ENCODE measurements at regions not wholly inside any gene's neighbourhood (a gene's known extent, or its start where the extent isn't known, plus 50 kb on each side); places are given as distances from the start of the nearest gene placed in this dataset.
A peak's percentile ranks its signal among the peaks of the same experiment; 100 is the strongest.

DNA sequence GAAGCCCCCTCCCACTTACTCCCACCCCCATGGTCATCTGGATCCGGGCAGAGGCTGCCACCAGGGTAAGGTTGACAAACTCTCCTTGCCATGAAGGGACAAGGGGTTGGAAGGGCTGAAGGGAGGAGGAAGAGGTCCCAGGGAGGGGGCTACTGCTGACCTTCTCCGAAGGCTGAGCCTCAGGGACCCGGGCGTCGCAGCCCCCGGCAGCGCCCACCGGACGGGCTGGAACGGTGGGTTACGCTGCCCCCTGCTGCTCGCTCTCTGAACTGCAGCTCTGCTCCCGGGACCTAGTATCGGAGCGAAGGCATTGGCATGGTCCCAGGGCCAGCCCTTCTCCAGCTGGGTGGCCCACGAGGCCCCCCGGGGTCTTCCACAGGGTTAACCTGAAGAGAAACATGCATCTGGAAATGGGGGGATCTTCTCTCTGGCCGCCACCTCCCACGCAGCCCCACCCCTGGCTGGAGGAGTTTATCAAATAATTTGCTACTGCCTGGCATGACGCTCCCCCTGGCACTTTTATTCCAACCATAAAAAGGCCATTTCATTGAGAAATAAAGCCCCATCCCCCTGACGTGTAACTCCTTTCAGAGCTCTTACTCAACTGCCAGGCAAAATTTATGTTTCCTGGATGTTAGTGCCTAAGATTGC lies 70.4 kb upstream of the TARDBP start:
- DNase-seq (ENCODE audit: low read depth, low spot score) (peak; percentile 22), FAIRE-seq (peak; percentile 67)
- no peak overlapping the region for H3K4me3 ChIP-seq (replicated peaks in 1 of 3; ENCODE audit: insufficient read depth in 1 of 3, low read depth in 1 of 3, low read length in 3 of 3)
- H3K27me3 ChIP-seq (ENCODE audit: control insufficient read depth in 2 of 2, insufficient read depth in 2 of 2, low read length in 2 of 2): peaks cover 8 to 9% of the 10 kb centered on the region in 2 experiments
- intact Hi-C loops (cut with micrococcal nuclease) (loop anchor here (1.0 kb wide), 2 partner anchors 435 to 447 kb away; no protein-coding TSS in a partner anchor), dilution Hi-C loops (cut with MboI; ENCODE audit: extremely low pct_ligation_motif_present, low sequenced_read_pairs) (no loop called here)
- H3K79me2 ChIP-seq (ENCODE audit: control insufficient read depth, insufficient read depth, low read length): no peaks in the 10 kb centered on the region
- no TSS peak for BruUV-seq (replicated peaks)
- H3K9ac ChIP-seq (replicated peaks; ENCODE audit: extremely low read depth, insufficient read depth, low read length): no peak overlapping the region
- no peaks in the 10 kb centered on the region for H3K9me1 ChIP-seq (replicated peaks; ENCODE audit: control insufficient read depth, extremely low read depth, insufficient read depth, low read length)
- no peak overlapping the region for H3K27ac ChIP-seq (ENCODE audit: insufficient read depth, low read depth, low read length)
- H3K4me2 ChIP-seq (ENCODE audit: insufficient read depth, low read length): no peak overlapping the region
- no peaks in the 10 kb centered on the region for H3K9me3 ChIP-seq (replicated peaks; ENCODE audit: control insufficient read depth, insufficient read depth, low read length)
- TF ChIP-seq, protein P1, sequence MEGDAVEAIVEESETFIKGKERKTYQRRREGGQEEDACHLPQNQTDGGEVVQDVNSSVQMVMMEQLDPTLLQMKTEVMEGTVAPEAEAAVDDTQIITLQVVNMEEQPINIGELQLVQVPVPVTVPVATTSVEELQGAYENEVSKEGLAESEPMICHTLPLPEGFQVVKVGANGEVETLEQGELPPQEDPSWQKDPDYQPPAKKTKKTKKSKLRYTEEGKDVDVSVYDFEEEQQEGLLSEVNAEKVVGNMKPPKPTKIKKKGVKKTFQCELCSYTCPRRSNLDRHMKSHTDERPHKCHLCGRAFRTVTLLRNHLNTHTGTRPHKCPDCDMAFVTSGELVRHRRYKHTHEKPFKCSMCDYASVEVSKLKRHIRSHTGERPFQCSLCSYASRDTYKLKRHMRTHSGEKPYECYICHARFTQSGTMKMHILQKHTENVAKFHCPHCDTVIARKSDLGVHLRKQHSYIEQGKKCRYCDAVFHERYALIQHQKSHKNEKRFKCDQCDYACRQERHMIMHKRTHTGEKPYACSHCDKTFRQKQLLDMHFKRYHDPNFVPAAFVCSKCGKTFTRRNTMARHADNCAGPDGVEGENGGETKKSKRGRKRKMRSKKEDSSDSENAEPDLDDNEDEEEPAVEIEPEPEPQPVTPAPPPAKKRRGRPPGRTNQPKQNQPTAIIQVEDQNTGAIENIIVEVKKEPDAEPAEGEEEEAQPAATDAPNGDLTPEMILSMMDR (IDR thresholded peaks at IDR 0.05; ENCODE audit: extremely low read depth in 1 of 2, insufficient read depth in 1 of 2, low read depth in 1 of 2, low read length in 2 of 2): peak; percentile 91 to 98
- no peak for TF ChIP-seq FOS (IDR thresholded peaks at IDR 0.05; ENCODE audit: borderline replicate concordance, insufficient read depth, low read length)
- H2AFZ ChIP-seq (ENCODE audit: low read depth, low read length): no peak overlapping the region
- no peaks in the 10 kb centered on the region for H3K36me3 ChIP-seq (ENCODE audit: control insufficient read depth in 2 of 2, extremely low read depth in 1 of 2, insufficient read depth in 2 of 2, low read length in 2 of 2)
- ChIA-PET POLR2A (no interaction called here), CTCF (interaction anchor here (0.7 to 1.3 kb wide), 18 partner anchors 8 to 448 kb away, joined by 3 to 15 read pairs (median 4); partner anchors contain the start of gene TARDBP)
- H4K20me1 ChIP-seq (replicated peaks; ENCODE audit: control insufficient read depth, extremely low read depth, insufficient read depth, low read length): no peaks in the 10 kb centered on the region
- H3K4me1 ChIP-seq (ENCODE audit: control insufficient read depth, extremely low read depth, insufficient read depth, low read length): no peaks in the 10 kb centered on the region

DNA sequence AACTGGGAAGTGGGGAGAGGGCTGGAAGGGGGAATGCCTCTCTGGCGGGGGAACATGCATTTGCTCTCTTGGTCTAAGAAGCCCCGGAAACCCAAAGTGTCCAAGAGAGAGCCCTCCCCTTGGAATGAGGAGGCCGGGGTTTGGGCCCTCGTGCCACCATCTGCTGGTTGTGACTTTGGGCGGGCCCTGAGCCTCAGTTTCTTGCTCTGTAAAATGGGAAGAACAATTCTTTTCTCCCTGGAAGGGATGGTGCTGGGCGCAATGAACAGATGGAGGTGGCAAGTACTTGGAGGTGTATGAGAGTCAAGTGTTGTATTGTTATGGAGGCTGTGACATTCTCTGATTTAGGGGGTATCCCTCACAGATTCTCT lies 69.9 kb upstream of the TARDBP start:
- FAIRE-seq (no peak), DNase-seq (ENCODE audit: low read depth, low spot score) (no peak)
- intact Hi-C loops (cut with micrococcal nuclease) (loop anchor here (1.0 kb wide), 2 partner anchors 435 to 447 kb away; no protein-coding TSS in a partner anchor), dilution Hi-C loops (cut with MboI; ENCODE audit: extremely low pct_ligation_motif_present, low sequenced_read_pairs) (no loop called here)
- no peak for TF ChIP-seq JUN (IDR thresholded peaks at IDR 0.05; ENCODE audit: borderline replicate concordance, insufficient read depth, insufficient read length, low read depth)
- no peak for TF ChIP-seq FOS (IDR thresholded peaks at IDR 0.05; ENCODE audit: borderline replicate concordance, insufficient read depth, low read length)
- TF ChIP-seq, protein P2, sequence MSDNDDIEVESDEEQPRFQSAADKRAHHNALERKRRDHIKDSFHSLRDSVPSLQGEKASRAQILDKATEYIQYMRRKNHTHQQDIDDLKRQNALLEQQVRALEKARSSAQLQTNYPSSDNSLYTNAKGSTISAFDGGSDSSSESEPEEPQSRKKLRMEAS (IDR thresholded peaks at IDR 0.05; ENCODE audit: insufficient read depth, insufficient read length): no peak
- TF ChIP-seq POLR2A (IDR thresholded peaks at IDR 0.05; ENCODE audit: low read depth, low read length): no peak
- TF ChIP-seq EZH2 (IDR thresholded peaks at IDR 0.05; ENCODE audit: borderline replicate concordance, low read depth, low read length, severe bottlenecking): no peak
- no peak for TF ChIP-seq MYC (IDR thresholded peaks at IDR 0.05; ENCODE audit: low read depth, low read length)
- no peak for TF ChIP-seq GATA2 (IDR thresholded peaks at IDR 0.05; ENCODE audit: insufficient read depth, insufficient read length, low read depth, low read length)
- no peak for TF ChIP-seq POLR2AphosphoS5 (IDR thresholded peaks at IDR 0.05; ENCODE audit: insufficient read depth, low read depth, low read length)
- TF ChIP-seq, protein P1 (IDR thresholded peaks at IDR 0.05; ENCODE audit: extremely low read depth in 1 of 2, insufficient read depth in 1 of 2, low read depth in 1 of 2, low read length in 2 of 2): no peak
- ChIA-PET POLR2A (no interaction called here), CTCF (interaction anchor here (0.7 to 1.3 kb wide), 18 partner anchors 9 to 448 kb away, joined by 3 to 15 read pairs (median 4); partner anchors contain the start of gene TARDBP)
- H3K9ac ChIP-seq (replicated peaks; ENCODE audit: extremely low read depth, insufficient read depth, low read length): no peak overlapping the region
- H3K79me2 ChIP-seq (ENCODE audit: control insufficient read depth, insufficient read depth, low read length): no peaks in the 10 kb centered on the region
- H3K36me3 ChIP-seq (ENCODE audit: control insufficient read depth in 2 of 2, extremely low read depth in 1 of 2, insufficient read depth in 2 of 2, low read length in 2 of 2): no peaks in the 10 kb centered on the region
- H3K27me3 ChIP-seq (ENCODE audit: control insufficient read depth in 2 of 2, insufficient read depth in 2 of 2, low read length in 2 of 2): peaks cover 8 to 9% of the 10 kb centered on the region in 2 experiments
- no peaks in the 10 kb centered on the region for H4K20me1 ChIP-seq (replicated peaks; ENCODE audit: control insufficient read depth, extremely low read depth, insufficient read depth, low read length)
- H3K4me1 ChIP-seq (ENCODE audit: control insufficient read depth, extremely low read depth, insufficient read depth, low read length): no peaks in the 10 kb centered on the region
- no peak overlapping the region for H3K4me3 ChIP-seq (replicated peaks in 1 of 3; ENCODE audit: insufficient read depth in 1 of 3, low read depth in 1 of 3, low read length in 3 of 3)
- no TSS peak for BruUV-seq (replicated peaks)
- H2AFZ ChIP-seq (ENCODE audit: low read depth, low read length): no peak overlapping the region
- H3K4me2 ChIP-seq (ENCODE audit: insufficient read depth, low read length): no peak overlapping the region
- H3K27ac ChIP-seq (ENCODE audit: insufficient read depth, low read depth, low read length): no peak overlapping the region
- H3K9me1 ChIP-seq (replicated peaks; ENCODE audit: control insufficient read depth, extremely low read depth, insufficient read depth, low read length): no peaks in the 10 kb centered on the region
- H3K9me3 ChIP-seq (replicated peaks; ENCODE audit: control insufficient read depth, insufficient read depth, low read length): no peaks in the 10 kb centered on the region
